HL-60/S4 treated with retinoic acid at 250 ng/mL for 4 days and 3 days (cell line): ENCODE measurements at regions not wholly inside any gene's neighbourhood (a gene's known extent, or its start where the extent isn't known, plus 50 kb on each side); places are given as distances from the start of the nearest gene placed in this dataset.
"Not testable (repeated sequence)": the region's sequence is repeated elsewhere in the genome, so short reads cannot be mapped to it uniquely, and the experiment has no call there.

Experiments used
- in situ Hi-C: fragments of 300-500 bp; cut with MboI; formaldehyde crosslinking; loops from 2 replicates; pipeline ENCODE4 v1.7.0; 2022; ENCODE audit warnings: low sequenced_read_pairs

DNA sequence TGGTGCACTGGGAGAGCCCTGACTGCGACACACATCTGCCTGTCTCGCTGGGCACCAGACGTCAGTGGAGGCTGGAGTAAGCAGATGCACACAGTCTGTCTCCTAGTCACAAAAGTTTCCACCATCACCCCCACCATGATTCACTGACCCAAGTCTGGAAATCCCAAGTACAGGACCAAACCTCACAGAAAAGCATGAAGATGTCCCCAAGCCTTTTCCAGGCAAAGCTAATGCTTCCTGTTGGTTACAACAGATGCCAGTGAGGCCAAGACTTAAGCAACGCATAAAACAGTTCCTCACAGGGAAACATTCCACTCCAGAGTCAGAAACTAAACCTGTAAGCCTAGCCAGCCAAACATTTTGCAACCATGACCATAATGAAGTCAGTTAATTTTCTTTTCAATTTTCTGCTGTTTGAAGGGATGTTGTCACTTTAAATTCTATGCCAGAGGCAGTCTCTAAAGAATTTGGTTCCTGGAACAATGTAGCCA lies 259.3 kb upstream of the SLC30A5 start:
- in situ Hi-C loops, result no loop called here

DNA sequence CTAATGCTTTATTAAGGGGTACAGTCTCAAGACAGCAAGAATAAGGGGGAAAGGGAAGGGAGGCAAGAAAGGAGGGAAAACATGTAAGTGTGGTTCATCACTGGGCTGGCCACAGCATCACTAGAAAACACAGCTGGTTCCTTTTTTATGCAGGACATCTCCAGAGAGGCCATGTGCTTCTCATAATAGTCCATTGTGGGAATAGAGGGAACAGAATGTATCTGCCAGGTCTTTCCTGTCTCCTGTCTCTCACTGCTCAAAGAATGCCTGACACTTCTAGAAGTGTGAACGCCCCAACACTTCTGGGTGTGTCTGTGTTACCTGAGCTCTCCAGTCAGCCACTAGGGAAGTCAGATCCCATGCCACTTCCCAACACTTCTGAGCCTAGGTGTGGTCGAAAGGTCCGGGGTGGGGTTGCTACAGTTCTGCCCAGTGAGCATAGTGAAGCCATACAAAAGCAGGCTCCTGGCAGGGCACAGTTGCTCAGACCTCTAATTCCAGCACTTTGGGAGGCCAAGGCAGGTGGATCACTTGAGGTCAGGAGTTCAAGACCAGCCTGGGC lies 255.6 kb upstream of the SLC30A5 start:
- in situ Hi-C loops, result no loop called here

DNA sequence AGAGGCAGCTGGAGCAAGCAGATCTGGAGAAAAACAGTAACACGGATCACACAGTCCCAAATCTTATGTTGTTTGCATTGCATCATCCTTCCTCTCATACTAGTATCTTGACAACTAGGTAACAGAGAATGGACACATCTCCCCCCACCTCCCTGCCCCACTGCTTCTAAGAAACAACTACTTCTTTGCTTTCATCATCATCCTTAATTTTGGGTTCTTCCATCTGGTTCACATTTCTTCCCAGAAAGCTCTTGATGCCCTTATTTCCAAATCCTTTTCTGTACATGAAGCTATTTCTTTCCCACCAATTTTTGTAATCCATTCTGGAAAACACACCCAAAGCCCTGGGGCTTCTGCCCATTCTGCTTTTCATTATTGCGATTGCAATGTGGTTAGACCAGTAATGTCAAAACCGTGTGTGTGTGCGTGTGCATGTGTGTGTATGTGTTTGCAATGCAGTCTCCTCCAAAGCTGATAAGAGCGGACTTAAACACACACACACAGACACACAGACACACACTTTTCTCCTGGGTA lies 254.7 kb upstream of the SLC30A5 start:
- in situ Hi-C loops, result no loop called here

DNA sequence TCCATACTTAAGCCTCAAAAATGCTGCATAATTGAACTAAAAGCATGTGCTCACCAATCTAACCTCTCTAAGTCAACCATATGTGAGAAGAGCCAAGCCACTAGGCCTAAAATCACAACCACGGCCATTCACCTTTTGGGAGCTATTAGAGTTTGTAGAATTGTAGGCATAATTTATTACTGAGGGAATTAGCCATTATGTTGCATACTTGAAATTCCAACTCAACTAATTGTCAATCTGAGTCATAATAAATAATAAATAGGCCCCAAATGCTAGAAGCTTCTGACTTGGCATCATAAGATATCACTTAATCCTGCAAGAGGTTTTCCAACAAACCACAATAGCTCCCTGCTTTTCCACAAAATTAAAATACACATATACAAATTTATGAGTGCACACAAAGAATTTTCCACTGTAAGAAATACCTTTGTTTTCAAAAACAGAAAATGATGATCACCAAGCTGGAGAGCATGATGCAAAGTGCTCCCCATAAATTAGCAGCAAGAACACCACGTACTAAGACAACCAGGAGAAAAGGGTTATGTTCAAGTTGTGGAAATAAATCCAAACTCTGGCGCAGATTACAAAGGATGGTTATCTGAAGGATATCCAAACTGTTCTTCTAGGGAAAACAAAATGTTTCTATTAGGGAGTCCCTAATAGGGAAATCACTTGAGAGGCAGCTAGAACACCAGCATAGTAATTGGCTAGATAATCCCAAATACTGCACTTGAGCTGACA lies 250.0 kb upstream of the SLC30A5 start:
- in situ Hi-C loops, result no loop called here

DNA sequence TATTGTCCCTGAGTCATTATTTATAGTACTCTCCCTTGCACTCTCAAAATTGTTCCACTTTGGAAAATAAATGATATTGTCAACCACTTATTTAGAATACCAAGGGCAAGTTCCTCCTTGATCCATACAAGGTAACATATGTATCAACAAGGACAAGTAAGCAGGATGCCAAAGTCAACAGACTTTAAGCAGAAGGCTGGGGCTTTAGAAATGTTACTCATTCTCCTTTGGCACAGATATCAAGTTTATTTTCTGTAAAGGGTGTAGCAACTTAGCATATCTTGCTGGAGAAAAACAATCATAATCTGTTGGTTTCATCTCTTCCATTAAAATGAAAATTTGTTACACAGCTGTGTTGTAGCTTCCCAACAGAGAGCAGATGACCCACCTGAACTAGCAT lies 248.7 kb upstream of the SLC30A5 start:
- in situ Hi-C loops, result no loop called here

DNA sequence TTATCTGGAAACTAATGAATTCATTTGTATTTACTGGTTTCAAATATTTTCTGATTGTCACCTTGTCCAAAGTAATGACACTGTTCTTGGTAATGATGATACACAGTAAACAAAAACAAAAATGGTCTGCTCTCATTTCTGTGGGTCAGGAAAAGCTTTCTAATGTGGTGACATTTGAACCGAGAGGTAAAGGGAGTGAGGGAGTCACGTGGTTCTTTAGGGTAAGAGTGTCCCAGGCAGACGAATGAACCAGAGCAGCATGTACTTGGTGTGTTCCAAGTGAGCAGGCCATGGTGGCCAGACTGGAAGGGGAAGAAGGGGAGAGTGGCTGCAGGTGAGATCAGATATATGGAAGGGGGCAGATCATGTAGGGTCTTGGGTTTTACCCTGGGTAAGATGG lies 247.0 kb upstream of the SLC30A5 start:
- in situ Hi-C loops, result no loop called here

DNA sequence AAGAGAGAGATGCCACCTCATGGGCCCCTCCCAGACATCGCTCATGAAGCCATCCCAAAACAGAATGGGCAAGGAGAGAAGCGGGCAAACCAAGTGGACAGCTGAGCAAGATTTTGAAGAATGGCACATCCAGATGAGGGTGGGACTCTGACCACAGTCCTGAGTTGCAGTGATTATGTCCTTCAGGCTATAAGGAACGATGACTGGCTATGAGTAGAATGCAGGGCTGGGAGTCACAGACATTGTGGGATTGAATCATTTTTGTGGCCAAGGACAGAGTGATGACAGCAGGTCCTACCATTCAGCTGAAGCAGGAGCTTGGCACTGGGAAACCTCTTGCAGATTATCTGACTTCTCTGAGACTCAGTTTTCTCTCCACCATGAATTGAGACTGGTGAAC lies 245.7 kb upstream of the SLC30A5 start:
- in situ Hi-C loops, result no loop called here

DNA sequence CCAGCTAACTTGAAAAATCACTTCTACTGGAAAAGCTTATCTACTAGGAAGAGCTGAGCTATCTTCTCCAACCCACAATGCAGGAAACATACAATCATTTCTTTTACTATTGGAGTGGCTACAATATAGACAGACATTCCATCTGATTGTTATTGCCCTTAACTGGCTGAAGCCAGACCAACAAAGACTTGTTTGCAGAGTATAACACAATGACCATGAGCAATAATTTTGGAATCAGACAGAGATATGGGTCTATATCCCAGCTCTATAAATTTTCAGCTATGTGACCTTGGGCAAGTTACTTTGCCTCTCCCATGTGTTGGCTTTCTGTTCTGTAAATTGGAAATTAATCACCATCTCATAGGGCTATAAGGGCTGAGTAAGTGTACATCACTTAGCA lies 244.7 kb upstream of the SLC30A5 start:
- in situ Hi-C loops, result no loop called here

DNA sequence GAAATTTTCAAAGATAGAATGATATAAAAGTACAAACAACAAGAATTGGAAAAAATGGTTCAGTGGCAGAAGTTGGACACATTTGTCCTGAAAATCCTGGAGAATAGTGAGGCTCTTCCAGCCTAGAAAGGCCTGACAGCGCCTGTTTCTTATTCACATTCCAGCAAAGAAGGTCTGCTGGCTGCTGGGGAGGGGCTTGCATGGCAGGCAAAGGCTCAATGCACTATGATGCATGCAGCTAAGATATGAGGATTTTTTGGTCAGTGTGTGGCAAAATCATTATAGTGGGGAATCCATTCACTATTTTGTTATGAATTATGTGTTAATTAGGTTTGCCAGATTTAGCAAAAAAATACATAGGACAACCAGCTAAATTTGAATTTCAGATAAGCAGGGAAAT lies 243.9 kb upstream of the SLC30A5 start:
- in situ Hi-C loops, result no loop called here

DNA sequence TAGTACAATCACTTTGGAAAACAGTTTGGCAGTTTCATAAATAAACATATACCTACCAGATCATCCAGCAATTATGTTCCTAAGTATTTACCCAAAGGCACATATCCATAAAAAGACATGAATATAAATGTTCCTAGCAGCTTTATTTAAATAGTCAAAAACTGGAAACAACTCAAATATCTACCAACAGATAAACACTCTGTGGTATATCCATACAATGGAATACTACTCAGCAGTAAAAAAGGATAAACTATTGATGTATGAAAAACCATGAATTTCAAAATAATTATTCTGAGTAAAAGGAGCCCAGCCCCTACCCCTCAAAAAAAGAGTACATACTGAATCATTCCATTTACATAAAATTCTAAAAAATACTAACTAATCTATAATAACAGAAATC lies 232.7 kb upstream of the SLC30A5 start:
- in situ Hi-C loops, result no loop called here

DNA sequence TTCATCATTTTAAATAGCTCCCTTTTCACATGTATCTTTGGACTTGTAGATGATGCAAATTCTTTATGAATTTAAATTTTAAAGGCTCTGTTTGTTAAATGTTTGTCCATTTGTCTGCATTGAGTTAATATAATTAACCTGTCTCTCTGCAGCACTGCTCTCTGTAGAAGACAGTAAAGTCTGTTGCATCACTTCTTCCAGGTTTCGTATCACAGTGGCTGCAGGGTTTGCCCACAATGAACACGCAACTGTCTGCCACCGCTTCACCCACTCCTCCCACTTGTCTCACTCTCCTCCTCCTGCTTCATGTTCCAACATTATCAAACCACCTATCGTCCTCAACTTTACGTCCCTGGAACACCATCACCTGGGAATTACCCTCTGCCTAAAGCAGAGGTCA lies 231.3 kb upstream of the SLC30A5 start:
- in situ Hi-C loops, result no loop called here

DNA sequence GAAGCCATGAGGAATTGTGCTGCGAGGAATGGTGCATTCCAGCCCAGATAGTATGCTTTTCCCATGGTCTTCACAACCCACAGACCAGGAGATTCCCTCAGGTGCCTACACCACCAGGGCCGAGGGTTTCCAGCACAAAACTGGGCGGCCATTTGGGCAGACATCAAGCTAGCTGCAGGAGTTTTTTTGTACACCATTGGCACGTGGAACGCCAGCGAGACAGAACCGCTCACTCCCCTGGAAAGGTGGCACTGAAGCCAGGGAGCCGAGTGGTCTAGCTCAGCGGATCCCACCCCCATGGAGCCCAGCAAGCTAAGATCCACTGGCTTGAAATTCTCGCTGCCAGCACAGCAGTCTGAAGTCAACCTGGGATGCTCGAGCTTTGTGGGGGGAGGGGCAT lies 228.6 kb upstream of the SLC30A5 start:
- in situ Hi-C loops, result not testable (repeated sequence)

DNA sequence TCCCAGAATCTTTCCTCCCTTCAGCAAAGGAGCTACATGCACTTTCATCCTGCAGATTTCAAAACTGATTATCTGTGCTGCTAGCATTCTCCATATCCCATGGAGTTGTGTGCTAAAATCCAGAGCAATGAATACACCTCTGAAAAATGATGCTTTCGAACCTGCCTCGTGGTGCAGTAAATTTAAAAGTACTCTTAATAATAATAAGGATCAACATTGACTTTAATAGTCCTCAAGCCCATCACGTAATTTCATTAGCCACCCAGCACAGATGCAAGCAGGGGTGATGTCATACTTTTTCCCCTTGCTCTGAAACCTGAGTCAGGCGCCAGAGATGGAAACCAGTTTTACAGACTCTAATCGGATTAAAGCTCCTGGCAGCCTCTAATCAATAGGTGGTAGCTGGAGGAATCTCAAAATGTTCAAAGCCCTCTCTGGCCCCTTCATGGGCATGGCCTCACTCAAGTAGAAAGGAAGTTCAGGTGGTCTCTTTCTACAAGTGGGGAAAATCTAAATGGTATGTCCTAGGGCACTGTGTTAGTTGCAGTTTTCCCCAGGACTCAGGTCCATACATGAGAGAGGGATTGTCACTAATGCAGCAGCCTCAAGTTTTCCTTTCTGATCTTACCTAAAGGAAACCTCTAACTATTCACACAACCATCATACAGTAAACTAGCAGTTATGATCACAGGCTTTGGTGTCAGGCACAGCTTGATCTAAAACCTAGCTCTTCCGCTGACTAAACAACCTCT lies 221.6 kb upstream of the SLC30A5 start:
- in situ Hi-C loops, result no loop called here

DNA sequence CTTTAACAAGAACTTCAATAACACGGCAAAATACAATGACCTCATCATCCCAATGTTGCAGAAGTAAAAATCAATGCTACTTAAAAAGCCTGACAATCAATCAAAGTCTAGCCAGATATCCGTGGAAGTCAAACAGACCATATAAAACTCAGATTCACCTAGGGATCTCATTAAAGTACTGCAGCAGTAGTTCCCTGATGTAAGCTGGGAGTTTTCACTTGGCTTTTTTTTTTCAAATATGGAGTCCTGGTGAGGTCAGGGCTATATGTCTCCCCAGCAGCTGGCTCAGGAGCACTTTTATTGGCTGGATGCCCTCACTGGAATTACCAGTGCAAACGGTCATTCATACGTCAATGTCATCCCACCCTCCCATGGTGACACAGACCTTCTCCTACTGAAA lies 220.6 kb upstream of the SLC30A5 start:
- in situ Hi-C loops, result no loop called here

DNA sequence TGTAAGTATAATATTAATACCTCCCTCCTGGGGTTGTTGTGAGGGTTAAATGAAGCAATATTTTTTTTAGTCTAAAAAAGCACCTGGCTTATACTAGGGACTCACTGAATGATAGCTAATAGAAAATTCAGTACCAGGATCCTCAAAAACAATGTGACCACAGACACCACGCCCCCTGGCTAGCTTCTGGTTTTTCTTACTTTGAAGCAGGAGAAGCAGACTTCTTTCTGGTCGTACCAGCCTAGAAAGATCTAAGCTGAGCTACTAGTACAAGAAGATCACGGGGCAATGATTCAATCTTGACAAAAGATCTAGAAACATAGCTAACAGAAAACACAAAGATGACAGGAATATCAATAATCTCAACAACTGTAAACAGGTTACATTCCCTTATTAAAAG lies 218.5 kb upstream of the SLC30A5 start:
- in situ Hi-C loops, result no loop called here

DNA sequence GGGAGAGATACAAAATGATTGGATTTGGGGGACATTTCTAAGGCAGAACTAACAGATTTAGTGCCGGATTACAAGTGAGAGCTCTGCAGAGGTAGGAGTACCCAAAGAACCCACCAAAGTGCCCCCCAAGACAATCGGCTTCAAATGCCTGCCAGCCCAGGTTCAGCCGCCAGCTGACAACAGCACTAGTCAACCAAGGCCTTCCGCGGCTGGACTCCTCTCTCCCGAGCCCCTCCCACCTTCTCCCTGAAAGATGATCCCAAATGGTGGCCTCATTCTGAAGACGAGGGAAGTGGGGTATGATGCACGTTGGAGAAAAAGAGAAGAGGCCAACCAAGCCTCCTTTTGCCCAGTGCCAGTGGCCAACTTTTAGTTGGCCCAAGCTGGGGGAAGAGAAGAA lies 210.4 kb upstream of the SLC30A5 start:
- in situ Hi-C loops, result no loop called here

DNA sequence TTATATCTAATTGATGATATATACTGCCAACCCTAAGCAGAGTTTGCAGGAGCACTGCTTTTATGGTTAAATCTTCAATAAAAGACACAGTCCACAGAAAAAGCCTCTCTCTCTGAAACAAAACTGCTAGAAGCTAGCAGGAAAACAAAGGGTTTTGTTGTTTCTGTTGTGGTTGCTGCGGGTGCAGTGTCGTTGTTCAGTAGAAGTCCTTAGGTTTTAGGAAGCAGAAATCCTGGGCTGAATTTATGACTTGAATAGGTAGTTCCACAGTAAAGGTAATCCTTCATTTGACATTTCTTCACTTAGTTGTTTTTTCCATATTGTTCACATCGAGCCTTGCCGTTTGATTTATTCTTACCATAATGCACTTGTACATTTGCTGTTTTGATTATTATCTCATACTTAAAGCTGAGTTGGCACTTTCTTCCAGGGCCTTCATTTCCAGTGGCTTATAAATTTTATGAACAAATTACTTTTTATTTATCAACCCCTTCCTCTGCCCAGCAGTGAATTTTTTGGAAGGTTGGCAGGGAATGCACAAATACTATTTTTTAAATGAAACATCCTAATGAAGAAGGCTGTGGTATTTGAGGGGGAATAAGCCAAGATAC lies 209.6 kb upstream of the SLC30A5 start:
- in situ Hi-C loops, result no loop called here

DNA sequence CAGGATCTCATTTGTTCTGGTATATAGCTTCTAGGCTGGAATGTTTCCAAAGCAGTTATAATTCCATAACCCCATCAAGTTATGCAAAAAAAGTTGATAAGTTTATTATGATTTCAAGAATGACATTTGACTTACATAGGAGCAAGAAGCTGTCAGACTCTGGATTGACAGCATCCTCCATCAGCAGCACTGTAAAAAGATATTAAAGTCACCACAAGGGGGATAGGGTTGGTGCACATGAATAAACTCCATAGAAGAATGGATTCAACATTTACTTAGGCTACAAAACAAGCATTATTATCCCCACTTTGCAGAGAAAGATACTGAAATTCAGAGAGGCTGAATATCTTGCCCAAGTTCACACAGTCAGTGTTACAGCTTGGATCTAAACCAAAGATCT lies 208.9 kb upstream of the SLC30A5 start:
- in situ Hi-C loops, result no loop called here

DNA sequence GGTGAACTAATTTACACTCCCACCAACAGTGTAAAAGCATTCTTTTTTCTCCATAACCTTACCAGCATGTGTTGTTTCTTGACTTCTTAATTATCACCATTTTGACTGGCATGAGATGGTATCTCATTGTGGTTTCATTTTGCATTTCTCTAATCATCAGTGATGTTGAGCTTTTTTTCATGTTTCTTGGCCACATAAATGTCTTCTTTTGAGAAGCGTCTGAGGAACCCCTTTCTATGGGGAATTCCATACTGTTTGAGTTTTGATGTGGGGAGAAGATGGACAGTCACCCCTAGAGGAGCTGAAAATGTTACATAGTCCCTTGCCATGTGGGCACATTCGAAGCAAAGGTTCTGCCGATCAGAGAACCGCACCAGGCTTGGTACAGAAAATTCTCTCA lies 207.0 kb upstream of the SLC30A5 start:
- in situ Hi-C loops, result no loop called here

DNA sequence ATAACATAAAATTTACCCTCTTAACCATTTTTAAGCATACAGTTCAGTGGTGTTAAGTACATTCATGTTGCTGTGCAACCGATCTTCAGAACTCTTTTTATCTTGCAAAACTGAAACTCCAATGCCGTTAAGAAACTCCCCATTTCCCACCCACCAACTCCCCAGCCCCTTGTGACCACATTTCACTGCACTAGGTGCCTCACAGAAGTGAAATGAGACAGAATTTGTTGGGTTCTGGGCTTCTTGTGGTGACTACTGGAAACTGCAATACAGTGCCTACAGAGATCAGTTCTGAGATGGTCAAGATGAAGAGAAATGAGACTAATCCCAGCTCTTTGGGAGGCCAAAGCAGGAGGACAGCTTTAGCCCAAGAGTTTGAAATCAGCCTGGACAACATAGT lies 202.1 kb upstream of the SLC30A5 start:
- in situ Hi-C loops, result no loop called here

DNA sequence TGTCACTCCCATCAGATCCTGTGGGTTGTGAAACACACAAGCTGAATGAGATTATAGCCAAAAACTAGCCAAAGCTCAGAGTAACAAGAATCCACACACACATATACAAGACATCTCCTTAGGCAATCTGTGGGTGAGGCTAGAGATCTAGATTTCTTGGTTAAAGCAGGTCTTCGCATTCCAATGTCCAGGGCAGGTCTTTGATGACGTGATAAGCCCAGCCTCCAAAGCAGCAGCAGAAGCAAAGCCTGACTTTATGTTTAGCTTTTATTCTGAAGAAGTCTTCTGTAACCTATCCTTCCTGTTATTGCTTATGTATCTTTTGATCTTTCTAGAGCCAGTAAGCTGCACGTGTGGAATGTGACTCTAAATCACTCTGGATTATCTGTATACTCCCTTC lies 199.1 kb upstream of the SLC30A5 start:
- in situ Hi-C loops, result no loop called here
